Large intestine (tissue), 3 donors: ENCODE measurements at regions not wholly inside any gene's neighbourhood (a gene's known extent, or its start where the extent isn't known, plus 50 kb on each side); places are given as distances from the start of the nearest gene placed in this dataset.

ENCODE experiments used
- DNase-seq, 2 donors: peaks; one replicate each; pipeline versions ENCODE4 v3.0.0 to v3.0.0-alpha.2; 2013
- H3K27ac ChIP-seq: one replicate; pipeline ENCODE4 v1.5.1; 2013; ENCODE audit warnings: low read length
- H3K27me3 ChIP-seq: 2 replicates; pipeline ENCODE4 v1.6.1; 2013; ENCODE audit warnings: low read length; ENCODE audit not compliant: control insufficient read depth, insufficient read depth
- H3K36me3 ChIP-seq: 2 replicates; pipeline ENCODE4 v1.6.1; 2013; ENCODE audit warnings: low read length; ENCODE audit not compliant: control insufficient read depth, insufficient read depth
- H3K4me1 ChIP-seq: one replicate; pipeline ENCODE4 v1.6.1; 2013; ENCODE audit warnings: low read length; ENCODE audit not compliant: control insufficient read depth, insufficient read depth
- H3K4me3 ChIP-seq: one replicate; pipeline ENCODE4 v1.5.1; 2013; ENCODE audit warnings: low read length
- H3K9me3 ChIP-seq: one replicate; pipeline ENCODE4 v1.6.1; 2013; ENCODE audit warnings: mild to moderate bottlenecking, low read depth, low read length, moderate library complexity; ENCODE audit not compliant: control insufficient read depth
- WGBS: methylation state at CpG from one replicate; pipeline ENCODE4 v1.1.5; 2013; ENCODE audit warnings: low lambda C conversion rate; ENCODE audit not compliant: insufficient coverage; 5-methylcytosine and 5-hydroxymethylcytosine counted together

DNA sequence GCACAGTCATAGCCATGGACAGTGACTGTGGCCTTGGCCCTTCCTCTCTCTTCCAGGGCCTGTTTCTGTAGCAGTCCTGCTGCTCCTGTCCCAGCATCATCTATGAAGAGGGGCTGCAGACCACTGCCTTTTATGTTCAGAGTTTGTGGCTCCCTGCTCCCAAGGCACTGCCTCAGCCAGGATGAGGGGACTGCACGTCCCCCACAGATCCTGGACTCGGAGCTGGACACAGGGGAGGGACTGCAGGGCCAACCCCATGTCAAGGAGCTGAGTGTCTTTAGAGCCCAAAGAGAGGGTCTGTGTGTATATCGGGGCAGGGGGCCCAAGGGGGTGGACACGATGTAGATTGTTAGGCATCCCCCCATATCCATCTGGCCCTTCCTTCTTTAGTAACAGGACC is 60.6 kb upstream of the DIO3 start:
- WGBS, result no CpG with 5 or more reads among the region's 4 CpGs
- Histone ChIP-seq H3K4me3 (no peak overlapping the region), H3K27me3 (peaks cover 18% of the 10 kb centered on the region)

DNA sequence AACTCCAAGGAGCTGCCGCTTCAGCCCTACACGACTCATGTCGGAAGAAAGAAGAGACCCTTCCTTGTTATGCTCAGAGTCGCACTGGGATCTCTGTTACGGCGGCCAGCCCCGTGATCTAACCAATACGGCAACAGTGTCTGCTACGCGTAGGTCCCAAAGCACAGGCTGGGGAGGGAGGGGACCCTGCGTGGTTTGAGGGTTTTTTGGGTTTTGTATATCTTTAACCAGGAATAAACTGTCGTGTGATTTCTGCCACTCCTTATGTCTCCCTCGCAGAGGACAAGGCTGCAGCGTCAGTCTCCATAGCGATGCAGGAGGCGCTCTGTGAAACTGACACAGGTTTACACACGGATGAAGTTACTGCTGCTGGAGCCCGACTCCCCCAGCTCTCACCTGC is 60.0 kb upstream of the DIO3 start:
- H3K27me3 ChIP-seq, result peaks cover 18% of the 10 kb centered on the region
- no peaks in the 10 kb centered on the region for H3K36me3 ChIP-seq
- no peak overlapping the region for H3K4me3 ChIP-seq
- H3K4me1 ChIP-seq, result peaks cover 6% of the 10 kb centered on the region
- WGBS, result no CpG with 5 or more reads among the region's 18 CpGs
- no peak overlapping the region for H3K27ac ChIP-seq
- no peak for DNase-seq
- peaks cover 9% of the 10 kb centered on the region for H3K9me3 ChIP-seq

More for the DNA sequence above, 60.6 kb upstream of the DIO3 start:
- Histone ChIP-seq H3K27ac (no peak overlapping the region), H3K9me3 (peaks cover 9% of the 10 kb centered on the region), H3K4me1 (peaks cover 3% of the 10 kb centered on the region), H3K36me3 (no peaks in the 10 kb centered on the region)
- no peak for DNase-seq

DNA sequence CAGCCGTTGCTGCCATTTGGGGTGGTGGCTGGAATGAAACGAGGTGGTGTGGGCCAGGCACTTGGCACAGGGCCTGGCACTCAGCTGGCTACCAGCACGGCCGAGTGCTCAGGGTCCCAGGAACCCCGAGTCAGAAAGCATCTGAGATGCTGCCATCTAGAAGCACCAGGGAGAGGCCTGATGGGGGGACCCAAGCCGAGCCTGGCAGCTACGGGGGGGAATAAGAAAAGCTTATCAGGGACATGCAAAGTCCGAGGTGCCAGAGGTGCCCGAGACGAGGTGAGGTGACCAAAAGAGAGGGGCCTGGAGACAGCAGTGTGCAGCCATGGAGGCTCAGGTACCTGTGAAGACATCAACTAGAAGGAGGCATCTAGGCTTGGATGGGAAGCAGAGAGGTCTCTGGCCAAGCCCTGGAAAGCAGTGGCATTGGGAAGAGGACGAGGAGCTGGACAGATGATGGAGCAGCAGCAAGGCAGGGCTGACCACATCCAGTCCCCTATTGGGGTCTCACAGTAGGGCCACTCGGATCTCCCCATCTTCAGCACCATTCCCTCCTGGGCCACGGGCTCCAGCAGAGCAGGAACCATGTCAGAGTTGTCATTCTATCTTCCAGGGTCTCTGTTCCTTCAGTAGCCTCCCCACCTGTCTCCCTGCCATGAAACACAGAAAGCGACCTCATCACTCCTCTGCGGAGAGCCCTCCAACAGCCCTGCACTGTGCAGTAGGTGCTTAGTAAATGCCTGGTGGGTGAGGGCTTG is 59.3 kb upstream of the DIO3 start:
- Histone ChIP-seq H3K9me3 (peaks cover 9% of the 10 kb centered on the region), H3K36me3 (no peaks in the 10 kb centered on the region), H3K27ac (no peak overlapping the region), H3K27me3 (peaks cover 18% of the 10 kb centered on the region), H3K4me1 (peaks cover 8% of the 10 kb centered on the region), H3K4me3 (no peak overlapping the region)
- no CpG with 5 or more reads among the region's 15 CpGs for WGBS
- DNase-seq, result no peak

DNA sequence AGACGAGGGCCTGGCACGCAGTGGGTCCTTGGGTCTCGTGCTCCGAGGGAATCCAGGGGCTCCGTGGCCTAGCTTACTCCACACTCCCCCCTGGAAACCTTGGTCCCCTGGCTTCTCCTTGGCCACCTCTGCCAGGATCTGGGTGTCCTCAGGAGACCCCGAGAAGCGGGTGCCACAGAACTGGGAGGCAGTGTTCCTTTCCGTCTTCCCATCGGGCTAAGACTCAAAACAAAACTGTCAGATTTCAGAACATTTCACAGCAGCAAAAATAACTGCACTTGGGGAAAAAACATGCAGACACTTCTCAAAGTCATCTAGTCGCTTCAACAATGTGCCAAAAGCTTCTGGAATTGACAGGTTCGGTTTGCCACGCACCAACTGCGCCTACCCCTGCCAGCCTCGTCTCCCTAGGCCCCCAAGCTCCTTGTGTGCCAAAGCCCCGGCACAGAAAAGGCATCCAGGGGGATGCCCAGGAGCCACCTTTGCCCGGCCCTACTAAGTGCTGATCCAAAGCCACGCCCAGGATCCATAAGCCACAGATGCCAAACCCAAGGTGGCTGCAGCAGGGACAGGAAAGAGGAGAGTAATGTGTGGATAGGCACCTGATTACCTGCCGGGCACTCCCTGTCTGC is 58.4 kb upstream of the DIO3 start:
- Histone ChIP-seq H3K27ac (no peak overlapping the region), H3K27me3 (peaks cover 18% of the 10 kb centered on the region), H3K36me3 (no peaks in the 10 kb centered on the region), H3K9me3 (peaks cover 9% of the 10 kb centered on the region), H3K4me3 (no peak overlapping the region), H3K4me1 (peaks cover 12% of the 10 kb centered on the region)
- WGBS, result no CpG with 5 or more reads among the region's 18 CpGs
- DNase-seq, result no peak

DNA sequence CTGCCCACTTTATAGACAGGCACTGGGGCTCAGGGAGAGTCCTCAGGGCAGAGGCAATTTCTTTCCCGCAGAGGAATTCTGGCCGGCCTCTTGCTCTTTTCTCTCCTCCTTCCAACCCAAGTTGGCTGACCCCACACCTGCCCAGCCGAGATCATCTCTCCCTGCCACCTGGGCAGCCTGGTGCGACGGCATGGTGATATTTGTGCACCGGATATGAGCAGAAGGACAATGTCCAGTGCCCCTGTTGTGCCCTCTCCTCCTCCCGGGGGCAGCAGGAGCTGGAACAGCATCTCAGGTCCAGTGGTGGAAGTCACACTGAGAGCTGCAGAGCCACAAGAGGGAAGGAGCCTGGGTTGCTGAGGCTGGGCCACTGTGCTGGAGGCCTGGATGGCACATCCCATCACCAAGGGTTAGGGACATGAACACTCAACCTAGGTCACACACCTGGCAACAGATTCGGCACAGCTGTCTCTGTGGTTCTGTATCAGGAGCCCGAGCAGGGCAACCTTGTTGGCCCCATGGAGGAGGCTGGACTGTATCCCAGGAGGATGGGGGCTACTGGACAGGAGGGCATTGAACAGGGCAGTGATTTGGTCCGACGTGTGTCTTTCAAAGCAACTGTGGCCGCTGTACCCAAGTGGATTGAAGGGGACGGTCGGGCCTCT is 57.7 kb upstream of the DIO3 start:
- peaks cover 7% of the 10 kb centered on the region for H3K9me3 ChIP-seq
- no peak for DNase-seq
- no peaks in the 10 kb centered on the region for H3K36me3 ChIP-seq
- peaks cover 18% of the 10 kb centered on the region for H3K27me3 ChIP-seq
- H3K4me3 ChIP-seq, result no peak overlapping the region
- H3K4me1 ChIP-seq, result peaks cover 12% of the 10 kb centered on the region
- 100% methylated on average over 4 of the region's 14 CpGs for WGBS
- H3K27ac ChIP-seq, result no peak overlapping the region

DNA sequence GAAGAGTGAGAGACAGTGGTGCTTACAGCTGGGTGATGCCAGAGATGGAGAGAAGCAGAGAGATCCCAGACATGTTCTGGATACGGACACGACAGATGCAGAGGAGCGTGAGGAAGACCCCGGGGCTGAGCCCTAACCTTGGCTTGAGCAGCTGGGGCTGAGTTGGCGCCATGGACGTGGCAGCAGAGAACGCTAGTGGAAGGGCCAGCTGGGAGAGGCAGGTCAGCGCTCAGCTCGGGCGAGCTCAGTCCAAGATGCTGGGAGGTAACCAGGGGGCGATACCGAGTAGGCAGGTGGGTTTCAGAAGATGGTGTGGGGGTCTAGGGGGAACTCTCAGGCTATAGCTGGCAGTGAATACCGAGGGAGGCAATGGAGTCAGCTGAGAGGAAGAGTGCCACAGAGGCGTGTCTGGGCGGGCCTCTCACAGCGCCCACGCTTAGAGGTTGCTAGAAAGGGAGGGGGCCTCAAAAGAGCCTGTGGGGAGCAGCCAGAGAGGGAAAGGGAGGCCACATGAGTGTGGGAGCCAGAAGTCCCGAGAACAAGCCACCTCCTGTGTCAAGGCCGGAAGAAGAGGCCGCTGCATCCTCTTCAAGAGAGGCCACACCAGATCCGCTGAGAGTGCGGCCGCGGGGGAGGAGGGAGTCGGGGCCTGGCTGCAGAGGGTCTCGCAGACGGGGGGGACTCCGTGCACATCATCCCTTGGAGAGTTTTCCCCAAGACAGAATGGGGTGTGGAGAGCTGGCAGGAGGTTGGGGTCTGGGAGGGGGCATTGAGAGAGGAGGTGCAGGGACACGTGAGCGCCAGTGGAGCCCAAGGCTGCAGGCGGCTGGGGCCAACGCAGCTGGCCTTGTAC is 57.0 kb upstream of the DIO3 start:
- Histone ChIP-seq H3K4me3 (no peak overlapping the region), H3K9me3 (peaks cover 6% of the 10 kb centered on the region), H3K27ac (no peak overlapping the region), H3K4me1 (peaks cover 12% of the 10 kb centered on the region), H3K36me3 (no peaks in the 10 kb centered on the region), H3K27me3 (peaks cover 18% of the 10 kb centered on the region)
- no peak for DNase-seq
- WGBS, result no CpG with 5 or more reads among the region's 32 CpGs

DNA sequence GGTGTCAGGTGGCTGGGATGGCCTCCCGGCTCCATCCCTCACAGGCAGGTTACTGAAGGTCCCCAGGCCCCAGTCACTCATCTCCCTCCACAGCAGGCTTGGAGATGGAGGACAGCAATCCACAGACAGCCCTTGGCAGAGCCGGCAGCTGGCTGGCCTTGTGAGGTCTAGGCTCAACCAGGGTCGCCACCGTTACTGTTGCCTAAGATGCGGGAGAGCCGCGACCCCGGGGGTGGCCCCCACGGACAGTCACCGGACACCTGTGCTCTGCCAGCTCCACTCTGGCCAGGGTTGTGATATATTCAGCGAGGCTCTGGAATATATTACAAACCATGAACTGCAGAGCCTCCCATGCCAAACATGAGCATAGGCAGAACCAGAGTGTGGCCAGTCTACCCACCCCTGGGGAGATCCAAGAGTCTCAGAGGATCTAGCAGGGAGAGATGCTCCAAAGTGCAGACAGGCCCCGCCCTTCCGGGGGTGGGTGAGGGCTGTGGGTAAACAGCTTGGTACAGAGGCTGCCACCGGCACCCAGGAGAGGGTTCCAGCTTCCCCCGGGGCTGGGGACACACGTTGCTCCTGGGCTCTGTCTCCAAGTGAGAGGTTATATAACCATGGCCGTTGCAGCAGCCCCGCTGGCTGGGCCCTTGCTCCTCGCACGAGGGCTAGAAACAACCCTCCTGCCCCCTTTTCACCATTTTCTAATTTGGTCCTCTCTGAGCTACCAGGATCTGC is 55.9 kb upstream of the DIO3 start:
- peak in 1 of 2 donors; percentile 21 for DNase-seq

DNA sequence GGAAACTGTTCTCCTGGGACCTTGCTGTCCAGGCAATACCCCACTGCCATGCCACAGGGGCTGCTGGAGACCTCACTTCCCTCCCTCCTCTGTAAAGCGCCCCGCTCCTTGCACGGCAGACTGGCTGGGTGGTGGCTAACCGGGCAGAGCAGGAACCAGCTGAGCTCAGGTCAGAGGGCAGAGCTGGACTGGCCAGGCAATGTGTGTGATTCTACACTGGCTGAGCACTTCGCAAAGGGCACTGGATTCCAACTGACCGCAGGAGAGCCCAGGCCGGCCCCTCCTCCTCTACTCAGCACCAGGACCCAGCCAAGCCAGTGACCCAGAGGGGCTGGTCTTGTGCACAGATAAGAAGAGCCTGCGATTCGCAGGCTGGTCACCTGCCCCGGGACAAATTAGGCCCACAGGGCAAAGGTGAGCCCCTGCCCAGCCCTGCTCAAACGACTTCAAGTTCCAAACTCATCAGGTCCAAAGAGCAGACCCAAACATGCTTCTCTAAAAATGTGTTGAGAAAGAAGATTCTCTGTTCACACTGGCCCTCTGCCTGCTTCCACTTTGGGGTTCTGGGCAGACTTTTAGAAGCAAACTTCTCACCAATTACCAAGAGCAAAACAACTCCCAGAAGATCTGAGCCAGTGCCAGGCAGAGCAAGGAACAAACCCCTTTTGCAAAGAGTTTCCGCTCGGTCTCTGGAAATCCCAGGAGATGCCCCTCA is 54.9 kb upstream of the DIO3 start:
- Histone ChIP-seq H3K36me3 (no peaks in the 10 kb centered on the region), H3K27me3 (peaks cover 10% of the 10 kb centered on the region), H3K9me3 (peaks cover 6% of the 10 kb centered on the region), H3K4me3 (no peak overlapping the region), H3K27ac (no peak overlapping the region), H3K4me1 (peaks cover 12% of the 10 kb centered on the region)
- WGBS, result no CpG with 5 or more reads among the region's 13 CpGs
- DNase-seq, result peak in 1 of 2 donors; percentile 17

More for the DNA sequence above, 55.9 kb upstream of the DIO3 start:
- WGBS, result 90% methylated on average over 2 of the region's 20 CpGs
- no peak overlapping the region for H3K4me3 ChIP-seq
- peaks cover 6% of the 10 kb centered on the region for H3K9me3 ChIP-seq
- H3K27ac ChIP-seq, result no peak overlapping the region
- H3K27me3 ChIP-seq, result peaks cover 18% of the 10 kb centered on the region
- H3K4me1 ChIP-seq, result peaks cover 12% of the 10 kb centered on the region
- no peaks in the 10 kb centered on the region for H3K36me3 ChIP-seq
